K562 (cell line): ENCODE measurements at regions not wholly inside any gene's neighbourhood (a gene's known extent, or its start where the extent isn't known, plus 50 kb on each side); places are given as distances from the start of the nearest gene placed in this dataset.

ENCODE experiments used
- ATF3 ChIP-seq, 2 experiments: fragments of 450-650 bp in 1 of 2; sonication (generic) in 1 of 2; formaldehyde crosslinking in 1 of 2; IDR thresholded peaks in 1 of 2; conservative IDR thresholded peaks in 1 of 2; 2 replicates each; pipeline versions ENCODE4 v1.6.1 to v1.8.1; 2016 to 2023; ENCODE audit warnings: mild to moderate bottlenecking in 2 of 2, moderate library complexity in 2 of 2, inconsistent platforms in 1 of 2, missing genetic modification reagents in 1 of 2
- CHD7 ChIP-seq: fragments of 200-600 bp; sonication (generic); IDR thresholded peaks from one replicate; pipeline ENCODE4 v1.6.1; 2012; ENCODE audit warnings: mild to moderate bottlenecking, low read depth, low read length, inconsistent platforms

GRCh38 chr7:76129836-76130235 is 71.9 kb upstream of the SRRM3 start (continued):
- no peak for TF ChIP-seq CHD7
- no peak for TF ChIP-seq ATF3 (IDR thresholded peaks at IDR 0.05)
- TF ChIP-seq ATF3 (CRISPR knock-in tag; conservative IDR thresholded peaks at IDR 0.05), result no peak
